ENCODE measurements at regions not wholly inside any gene's neighbourhood (a gene's known extent, or its start where the extent isn't known, plus 50 kb on each side); places are given as distances from the start of the nearest gene placed in this dataset.
A peak's percentile ranks its signal among the peaks of the same experiment; 100 is the strongest.
"Not testable (repeated sequence)": the region's sequence is repeated elsewhere in the genome, so short reads cannot be mapped to it uniquely, and the experiment has no call there.

- DNase-seq: no peak
Observed at GRCh38 chr6:141123497-141123896, 1009.2 kb upstream of the GJE1 start.

- DNase-seq: no peak
Observed at GRCh38 chr6:141123049-141123448, 1009.7 kb upstream of the GJE1 start.

GRCh38 chr6:141118991-141119390 lies 1013.7 kb upstream of the GJE1 start:
- no peak for DNase-seq

- DNase-seq: no peak
Observed at GRCh38 chr6:141117874-141118273, 1014.9 kb upstream of the GJE1 start.

- no peak for DNase-seq
Observed at GRCh38 chr6:141110481-141110880, 1022.2 kb upstream of the GJE1 start.

- DNase-seq: peak; percentile 40
Observed at GRCh38 chr6:141107591-141108160, 1025.0 kb upstream of the GJE1 start.

- DNase-seq: no peak
Observed at GRCh38 chr6:141105481-141105880, 1027.2 kb upstream of the GJE1 start.

- peak; percentile 13 for DNase-seq
Observed at GRCh38 chr6:141103246-141103645, 1029.5 kb upstream of the GJE1 start.

- DNase-seq: no peak
Observed at GRCh38 chr6:141097471-141097870, 1035.3 kb upstream of the GJE1 start.

- DNase-seq: no peak
Observed at GRCh38 chr6:141095308-141095707, 1037.4 kb upstream of the GJE1 start.

GRCh38 chr6:141088171-141088570 lies 1044.6 kb upstream of the GJE1 start:
- DNase-seq: no peak

- DNase-seq: no peak
Observed at GRCh38 chr6:141077355-141078333, 1055.1 kb upstream of the GJE1 start.

- DNase-seq: no peak
Observed at GRCh38 chr6:141057761-141058160, 1075.0 kb upstream of the GJE1 start.

GRCh38 chr6:141056945-141057625 lies 1075.6 kb upstream of the GJE1 start:
- no peak for DNase-seq

- DNase-seq: no peak
Observed at GRCh38 chr6:141050471-141050870, 1082.3 kb upstream of the GJE1 start.

- no peak for DNase-seq
Observed at GRCh38 chr6:141048451-141048850, 1084.3 kb upstream of the GJE1 start.

- DNase-seq: not testable (repeated sequence)
Observed at GRCh38 chr6:141046496-141046895, 1086.2 kb upstream of the GJE1 start.

- DNase-seq: no peak
Observed at GRCh38 chr6:141041596-141042087, 1091.1 kb upstream of the GJE1 start.

GRCh38 chr6:141035312-141036200 lies 1097.2 kb upstream of the GJE1 start:
- no peak for DNase-seq

- DNase-seq: no peak
Observed at GRCh38 chr6:141033101-141033500, 1099.6 kb upstream of the GJE1 start.

GRCh38 chr6:141029908-141030307 lies 1102.8 kb upstream of the GJE1 start:
- no peak for DNase-seq

GRCh38 chr6:141028791-141029280 lies 1103.9 kb upstream of the GJE1 start:
- DNase-seq: no peak

Measured in NCI-H2029 (cell line).